ENCODE measurements at regions not wholly inside any gene's neighbourhood (a gene's known extent, or its start where the extent isn't known, plus 50 kb on each side); places are given as distances from the start of the nearest gene placed in this dataset.

DNA sequence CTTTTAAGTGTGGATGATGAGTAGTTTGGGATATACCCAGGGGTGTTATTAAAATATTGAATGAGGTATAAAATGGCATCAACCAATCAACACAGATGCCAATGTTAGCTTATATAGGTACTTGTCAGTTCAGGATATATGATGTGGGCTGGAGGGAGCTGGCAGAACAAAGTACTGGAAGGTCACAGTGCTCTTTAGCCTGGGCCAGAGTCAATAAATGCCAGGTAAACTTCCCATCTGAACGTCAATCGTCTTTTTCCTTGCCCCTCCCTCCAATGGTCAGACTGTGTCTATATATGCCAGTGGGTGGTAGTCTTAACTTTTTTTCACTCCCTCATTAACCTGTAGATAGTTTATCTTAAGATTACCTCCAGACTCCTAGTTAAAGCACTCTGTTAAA is 140.8 kb upstream of the RBMS1 start:
- TF ChIP-seq EZH2 (IDR thresholded peaks at IDR 0.05; ENCODE audit: borderline replicate concordance, low read depth, low read length, poor library complexity, severe bottlenecking) = no peak
- TF ChIP-seq, protein P1, sequence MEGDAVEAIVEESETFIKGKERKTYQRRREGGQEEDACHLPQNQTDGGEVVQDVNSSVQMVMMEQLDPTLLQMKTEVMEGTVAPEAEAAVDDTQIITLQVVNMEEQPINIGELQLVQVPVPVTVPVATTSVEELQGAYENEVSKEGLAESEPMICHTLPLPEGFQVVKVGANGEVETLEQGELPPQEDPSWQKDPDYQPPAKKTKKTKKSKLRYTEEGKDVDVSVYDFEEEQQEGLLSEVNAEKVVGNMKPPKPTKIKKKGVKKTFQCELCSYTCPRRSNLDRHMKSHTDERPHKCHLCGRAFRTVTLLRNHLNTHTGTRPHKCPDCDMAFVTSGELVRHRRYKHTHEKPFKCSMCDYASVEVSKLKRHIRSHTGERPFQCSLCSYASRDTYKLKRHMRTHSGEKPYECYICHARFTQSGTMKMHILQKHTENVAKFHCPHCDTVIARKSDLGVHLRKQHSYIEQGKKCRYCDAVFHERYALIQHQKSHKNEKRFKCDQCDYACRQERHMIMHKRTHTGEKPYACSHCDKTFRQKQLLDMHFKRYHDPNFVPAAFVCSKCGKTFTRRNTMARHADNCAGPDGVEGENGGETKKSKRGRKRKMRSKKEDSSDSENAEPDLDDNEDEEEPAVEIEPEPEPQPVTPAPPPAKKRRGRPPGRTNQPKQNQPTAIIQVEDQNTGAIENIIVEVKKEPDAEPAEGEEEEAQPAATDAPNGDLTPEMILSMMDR (conservative IDR thresholded peaks at IDR 0.05; ENCODE audit: low read depth, low read length) = no peak
